ENCODE measurements at regions not wholly inside any gene's neighbourhood (a gene's known extent, or its start where the extent isn't known, plus 50 kb on each side); places are given as distances from the start of the nearest gene placed in this dataset.
A peak's percentile ranks its signal among the peaks of the same experiment; 100 is the strongest.

DNA sequence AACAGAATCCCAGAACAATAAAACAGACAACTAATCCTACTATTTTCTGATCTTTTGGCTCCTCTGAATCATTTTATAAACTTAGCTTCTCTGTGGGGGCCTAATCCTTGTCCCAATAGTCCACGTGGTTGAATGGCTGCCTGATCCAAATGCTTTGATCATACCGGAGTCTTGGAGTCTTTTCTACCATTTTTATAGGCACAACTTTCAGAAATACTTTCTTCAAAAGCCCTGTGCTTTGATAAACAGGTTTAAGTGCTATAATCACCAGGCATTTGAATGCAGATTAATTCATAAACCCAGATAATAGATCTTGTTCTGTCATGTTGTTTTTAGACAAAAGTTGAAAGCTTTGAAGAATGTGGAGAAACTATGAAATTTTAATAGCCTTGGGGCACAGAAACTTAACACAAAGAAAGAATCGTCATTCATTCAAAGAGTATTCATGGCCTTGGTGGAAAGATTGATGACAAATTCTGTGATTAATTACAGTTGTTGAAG is 163.7 kb downstream of the AHR start:
- peak; percentile 4 for DNase-seq (ENCODE audit: low read depth)
- TF ChIP-seq, protein P1, sequence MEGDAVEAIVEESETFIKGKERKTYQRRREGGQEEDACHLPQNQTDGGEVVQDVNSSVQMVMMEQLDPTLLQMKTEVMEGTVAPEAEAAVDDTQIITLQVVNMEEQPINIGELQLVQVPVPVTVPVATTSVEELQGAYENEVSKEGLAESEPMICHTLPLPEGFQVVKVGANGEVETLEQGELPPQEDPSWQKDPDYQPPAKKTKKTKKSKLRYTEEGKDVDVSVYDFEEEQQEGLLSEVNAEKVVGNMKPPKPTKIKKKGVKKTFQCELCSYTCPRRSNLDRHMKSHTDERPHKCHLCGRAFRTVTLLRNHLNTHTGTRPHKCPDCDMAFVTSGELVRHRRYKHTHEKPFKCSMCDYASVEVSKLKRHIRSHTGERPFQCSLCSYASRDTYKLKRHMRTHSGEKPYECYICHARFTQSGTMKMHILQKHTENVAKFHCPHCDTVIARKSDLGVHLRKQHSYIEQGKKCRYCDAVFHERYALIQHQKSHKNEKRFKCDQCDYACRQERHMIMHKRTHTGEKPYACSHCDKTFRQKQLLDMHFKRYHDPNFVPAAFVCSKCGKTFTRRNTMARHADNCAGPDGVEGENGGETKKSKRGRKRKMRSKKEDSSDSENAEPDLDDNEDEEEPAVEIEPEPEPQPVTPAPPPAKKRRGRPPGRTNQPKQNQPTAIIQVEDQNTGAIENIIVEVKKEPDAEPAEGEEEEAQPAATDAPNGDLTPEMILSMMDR (IDR thresholded peaks at IDR 0.05; ENCODE audit: insufficient read depth, low read depth, low read length) = no peak
- H3K4me3 ChIP-seq (ENCODE audit: low read depth, low read length) = no peak overlapping the region

DNA sequence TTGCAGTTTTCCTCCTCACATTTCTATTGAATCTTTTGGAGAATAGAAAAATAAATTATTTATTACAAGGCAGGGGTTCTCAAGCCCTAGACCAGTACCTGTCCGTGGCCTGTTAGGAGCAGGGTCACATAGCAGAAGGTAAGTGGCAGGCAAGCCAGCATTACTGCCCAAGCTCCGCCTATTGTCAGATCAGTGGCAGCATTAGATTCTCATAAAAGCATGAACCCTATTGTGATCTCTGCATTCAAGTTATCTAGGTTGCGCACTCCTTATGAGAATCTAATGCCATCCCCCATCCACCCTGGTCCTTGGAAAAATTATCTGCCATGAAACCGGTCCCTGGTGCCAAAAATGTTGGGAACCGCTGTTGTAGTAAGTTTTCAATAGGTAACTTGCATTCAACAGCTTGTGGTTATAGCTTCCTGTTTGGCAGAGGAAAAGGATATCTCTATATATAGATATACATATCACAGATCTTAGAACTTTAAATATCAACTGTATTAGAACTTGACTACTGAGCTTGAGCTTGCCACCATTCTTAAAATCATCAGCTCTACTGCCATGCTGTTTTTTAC is 165.1 kb downstream of the AHR start:
- DNase-seq (ENCODE audit: low read depth) = no peak
- TF ChIP-seq, protein P1 (IDR thresholded peaks at IDR 0.05; ENCODE audit: insufficient read depth, low read depth, low read length) = no peak
- no peak overlapping the region for H3K4me3 ChIP-seq (ENCODE audit: low read depth, low read length)

DNA sequence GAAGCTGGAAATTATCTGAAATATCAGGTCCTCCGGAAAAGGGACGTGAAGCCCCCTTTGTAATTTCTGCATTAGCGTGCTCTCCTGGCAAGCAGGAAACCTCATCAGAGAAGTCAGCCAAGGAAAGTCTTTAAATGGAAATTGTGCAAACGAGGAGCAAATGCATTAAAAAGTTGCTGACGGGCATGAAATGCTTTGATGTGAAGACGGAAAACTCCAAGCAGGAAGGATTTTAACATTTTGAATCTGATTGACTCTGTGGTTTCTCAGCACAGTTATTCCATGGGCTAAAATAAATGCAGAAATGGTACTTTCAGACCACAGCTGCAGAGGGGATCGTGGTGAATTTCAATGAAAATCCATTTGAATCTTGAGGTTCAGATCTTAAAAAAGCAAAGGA is 167.8 kb downstream of the AHR start:
- no peak overlapping the region for H3K4me3 ChIP-seq (ENCODE audit: low read depth, low read length)
- TF ChIP-seq, protein P1 (IDR thresholded peaks at IDR 0.05; ENCODE audit: insufficient read depth, low read depth, low read length) = no peak
- no peak for DNase-seq (ENCODE audit: low read depth)

DNA sequence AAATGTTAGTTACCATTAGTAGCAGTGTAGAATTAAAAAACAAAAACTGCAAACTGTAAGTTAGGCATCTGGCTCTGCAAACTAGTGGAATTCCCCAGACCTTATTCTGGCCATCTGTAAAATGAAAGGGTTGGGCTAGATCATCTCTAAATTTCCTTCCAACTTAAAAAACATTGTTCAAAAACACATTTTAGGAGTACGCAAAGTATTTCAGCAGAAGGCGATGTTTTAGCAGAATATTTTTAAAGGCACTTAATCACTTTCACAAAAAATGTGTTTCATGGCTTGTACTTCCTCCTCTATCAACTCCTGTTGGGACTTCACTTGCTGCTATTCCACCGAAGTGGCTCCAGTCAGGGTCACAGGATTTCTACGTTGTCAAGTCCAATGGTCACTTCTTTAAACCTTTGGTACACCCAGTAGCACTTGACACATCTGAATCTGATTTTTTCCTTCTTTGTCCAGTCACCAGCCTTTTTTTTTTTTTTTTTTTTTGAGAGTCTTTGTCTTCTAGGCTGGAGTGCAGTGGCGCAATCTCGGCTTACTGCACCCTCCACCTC is 169.0 kb downstream of the AHR start:
- no peak for DNase-seq (ENCODE audit: low read depth)
- no peak overlapping the region for H3K4me3 ChIP-seq (ENCODE audit: low read depth, low read length)
- TF ChIP-seq, protein P1 (IDR thresholded peaks at IDR 0.05; ENCODE audit: insufficient read depth, low read depth, low read length) = no peak

DNA sequence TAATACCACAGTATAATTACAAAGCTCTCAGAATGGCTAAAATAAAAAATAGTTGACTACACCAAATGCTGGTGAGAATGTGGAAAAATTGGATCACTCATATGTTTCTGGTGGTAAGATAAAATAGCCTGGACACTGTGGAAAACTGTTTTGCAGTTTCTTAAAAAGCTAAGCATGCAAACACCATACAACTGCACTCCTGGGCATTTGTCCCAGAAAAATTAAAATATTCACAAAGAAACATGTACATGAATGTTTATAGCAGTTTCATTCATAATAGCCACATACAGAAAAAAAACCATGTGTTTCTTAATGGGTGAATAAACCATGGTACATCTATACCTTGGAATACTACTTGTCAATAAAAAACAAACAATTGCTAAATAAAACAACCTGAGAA is 172.9 kb downstream of the AHR start:
- TF ChIP-seq, protein P1 (IDR thresholded peaks at IDR 0.05; ENCODE audit: insufficient read depth, low read depth, low read length) = no peak
- DNase-seq (ENCODE audit: low read depth) = no peak
- H3K4me3 ChIP-seq (ENCODE audit: low read depth, low read length) = no peak overlapping the region

DNA sequence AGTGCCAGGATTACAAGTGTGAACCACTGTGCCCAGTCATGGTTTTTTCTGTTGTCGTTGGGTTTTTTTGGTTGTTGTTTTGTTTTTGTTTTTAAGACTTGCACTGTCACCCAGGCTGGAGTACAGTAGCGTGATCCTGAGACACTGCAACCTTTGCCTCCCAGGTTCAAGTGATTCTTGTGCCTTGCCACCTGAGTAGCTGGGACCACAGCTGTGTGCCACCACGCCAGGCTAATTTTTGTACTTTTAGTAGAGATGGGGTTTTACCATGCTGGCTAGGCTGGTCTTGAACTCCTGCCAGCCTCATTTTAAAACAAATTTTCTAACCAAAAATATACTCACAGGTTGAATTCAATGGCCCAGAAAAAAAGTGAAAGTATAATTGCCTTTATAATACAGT is 174.1 kb downstream of the AHR start:
- H3K4me3 ChIP-seq (ENCODE audit: low read depth, low read length) = no peak overlapping the region
- no peak for DNase-seq (ENCODE audit: low read depth)

More for the DNA sequence above, 174.1 kb downstream of the AHR start:
- TF ChIP-seq, protein P1 (IDR thresholded peaks at IDR 0.05; ENCODE audit: insufficient read depth, low read depth, low read length) = no peak

Measured in fibroblast of villous mesenchyme (primary cell).